Hepatocyte (in vitro differentiated cells): ENCODE measurements at regions not wholly inside any gene's neighbourhood (a gene's known extent, or its start where the extent isn't known, plus 50 kb on each side); places are given as distances from the start of the nearest gene placed in this dataset.

Experiments used
- EZH2 ChIP-seq: fragments of 200-600 bp; sonication (generic); IDR thresholded peaks from 2 replicates; pipeline ENCODE4 v1.6.1; 2016; ENCODE audit warnings: antibody characterized with exemption, mild to moderate bottlenecking, borderline replicate concordance
- EZH2phosphoT487 ChIP-seq: fragments of 200-600 bp; sonication (generic); IDR thresholded peaks from one replicate; pipeline ENCODE4 v1.6.1; 2018; ENCODE audit warnings: antibody characterized with exemption, mild to moderate bottlenecking, low read depth, moderate library complexity; ENCODE audit not compliant: unreplicated experiment, severe bottlenecking
- TF ChIP-seq, protein P1 (sequence below): fragments of 200-600 bp; sonication (generic); IDR thresholded peaks from 2 replicates; pipeline ENCODE4 v1.5.1; 2016; ENCODE audit warnings: antibody characterized with exemption, mild to moderate bottlenecking; ENCODE audit not compliant: poor library complexity

DNA sequence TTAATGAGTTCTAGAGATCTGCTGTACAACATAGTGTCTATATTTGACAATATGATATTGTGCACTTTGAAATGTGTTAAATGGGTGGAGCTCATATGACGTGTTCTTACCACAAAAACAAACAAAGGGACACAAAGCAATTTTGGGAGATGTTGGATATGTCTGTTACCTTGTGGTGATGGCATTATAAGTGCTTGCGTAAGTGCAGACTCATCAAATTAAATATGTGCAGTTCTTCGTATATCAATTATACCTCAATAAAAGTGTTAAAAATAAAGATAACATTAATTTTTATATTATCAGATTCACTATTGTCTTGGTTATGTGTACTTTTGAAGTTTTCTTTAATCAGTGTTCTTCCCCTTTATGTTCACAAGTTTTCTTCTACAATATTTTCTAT is 372.9 kb upstream of the COBL start:
- TF ChIP-seq, protein P1, sequence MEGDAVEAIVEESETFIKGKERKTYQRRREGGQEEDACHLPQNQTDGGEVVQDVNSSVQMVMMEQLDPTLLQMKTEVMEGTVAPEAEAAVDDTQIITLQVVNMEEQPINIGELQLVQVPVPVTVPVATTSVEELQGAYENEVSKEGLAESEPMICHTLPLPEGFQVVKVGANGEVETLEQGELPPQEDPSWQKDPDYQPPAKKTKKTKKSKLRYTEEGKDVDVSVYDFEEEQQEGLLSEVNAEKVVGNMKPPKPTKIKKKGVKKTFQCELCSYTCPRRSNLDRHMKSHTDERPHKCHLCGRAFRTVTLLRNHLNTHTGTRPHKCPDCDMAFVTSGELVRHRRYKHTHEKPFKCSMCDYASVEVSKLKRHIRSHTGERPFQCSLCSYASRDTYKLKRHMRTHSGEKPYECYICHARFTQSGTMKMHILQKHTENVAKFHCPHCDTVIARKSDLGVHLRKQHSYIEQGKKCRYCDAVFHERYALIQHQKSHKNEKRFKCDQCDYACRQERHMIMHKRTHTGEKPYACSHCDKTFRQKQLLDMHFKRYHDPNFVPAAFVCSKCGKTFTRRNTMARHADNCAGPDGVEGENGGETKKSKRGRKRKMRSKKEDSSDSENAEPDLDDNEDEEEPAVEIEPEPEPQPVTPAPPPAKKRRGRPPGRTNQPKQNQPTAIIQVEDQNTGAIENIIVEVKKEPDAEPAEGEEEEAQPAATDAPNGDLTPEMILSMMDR: no peak
- TF ChIP-seq EZH2: no peak
- no peak for TF ChIP-seq EZH2phosphoT487
